GM21786 (cell line): ENCODE measurements at regions not wholly inside any gene's neighbourhood (a gene's known extent, or its start where the extent isn't known, plus 50 kb on each side); places are given as distances from the start of the nearest gene placed in this dataset.

Source experiments
- ATAC-seq: cut with Tn5 transposase; IDR thresholded peaks from one replicate; pipeline ENCODE4 v1.9.1; 2021; ENCODE audit not compliant: unreplicated experiment

DNA sequence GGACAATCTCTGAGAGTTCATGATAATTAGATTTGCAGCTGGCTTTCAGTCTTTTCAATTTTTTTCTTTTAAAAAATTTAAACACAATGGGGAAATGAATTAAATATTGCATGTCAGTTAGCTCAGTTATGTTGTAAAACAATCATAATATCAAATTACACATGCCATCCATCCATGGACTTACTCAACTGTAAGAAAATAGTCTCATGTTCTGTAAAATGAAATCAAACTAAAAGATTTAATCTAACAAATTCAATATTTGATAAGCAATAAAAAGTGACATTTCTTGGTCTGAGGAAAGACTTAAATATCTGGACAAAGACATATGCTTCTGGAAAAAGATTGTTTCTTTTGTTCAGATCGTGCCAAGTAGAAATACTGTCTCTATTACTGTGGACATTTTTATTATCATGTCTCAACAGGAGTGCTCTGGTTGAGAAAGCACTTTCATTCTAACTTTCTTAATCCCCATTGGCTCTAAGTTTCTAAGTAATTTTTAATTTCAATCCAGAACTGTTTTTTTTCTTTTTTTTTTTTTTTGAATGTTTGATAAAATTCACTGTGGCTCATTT lies 179.2 kb upstream of the FAM3C start:
- ATAC-seq: no peak

DNA sequence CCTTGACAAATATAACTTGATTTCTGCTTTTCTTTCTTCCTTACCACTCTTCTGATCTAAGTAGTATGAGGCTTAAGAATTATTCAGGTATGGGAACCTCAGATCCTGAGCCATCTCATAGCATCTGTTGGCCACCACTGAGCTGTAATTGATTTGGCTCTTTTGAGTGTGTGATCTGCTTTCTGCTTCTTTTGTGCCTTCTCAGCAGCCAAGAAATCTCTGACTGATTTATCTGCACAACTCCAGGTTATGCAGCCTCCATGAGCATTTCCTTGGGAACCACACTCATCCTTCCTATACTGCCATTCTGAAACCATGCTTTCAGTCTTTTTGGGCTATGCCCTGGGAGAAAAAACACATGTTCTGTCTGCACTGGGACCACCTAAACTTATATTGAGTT lies 178.0 kb upstream of the FAM3C start:
- ATAC-seq: no peak

DNA sequence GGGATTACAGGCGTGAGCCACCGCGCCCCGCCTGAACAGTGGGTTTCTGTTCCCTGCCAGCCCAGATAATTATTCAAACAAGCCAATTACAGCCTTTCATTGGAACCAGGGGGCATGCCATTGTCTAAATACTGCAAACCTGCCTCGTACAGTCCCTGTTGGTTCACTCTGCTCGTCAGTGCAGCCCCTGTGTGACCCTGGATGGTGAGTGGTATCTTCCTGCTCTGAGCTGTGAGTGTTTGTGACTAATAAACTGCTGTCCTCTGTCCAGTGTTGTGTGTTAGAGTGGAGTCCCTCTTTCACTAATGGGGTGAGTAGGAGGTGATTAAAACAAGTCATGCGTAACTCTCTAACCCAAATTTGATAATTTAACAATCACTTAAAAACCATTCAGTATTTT lies 176.5 kb upstream of the FAM3C start:
- ATAC-seq: no peak

DNA sequence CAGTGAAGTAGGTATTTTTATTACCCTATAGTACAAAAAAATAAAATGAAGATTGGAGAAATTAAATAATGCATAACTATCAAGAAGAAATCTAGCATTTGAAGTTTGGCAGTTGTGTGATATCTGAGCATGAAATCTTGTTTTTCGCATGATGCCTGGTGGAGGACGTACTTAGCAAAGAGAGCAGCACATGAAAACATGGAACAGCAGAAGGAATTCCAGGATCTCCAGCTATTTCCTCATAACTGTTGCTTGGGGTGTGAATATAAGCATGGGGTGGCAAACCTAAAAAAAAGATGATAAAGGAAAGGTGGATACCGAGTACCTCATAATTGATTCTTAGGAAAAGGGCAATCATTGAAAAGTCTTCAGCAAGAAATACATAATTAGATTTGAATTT lies 174.3 kb upstream of the FAM3C start:
- ATAC-seq: no peak

DNA sequence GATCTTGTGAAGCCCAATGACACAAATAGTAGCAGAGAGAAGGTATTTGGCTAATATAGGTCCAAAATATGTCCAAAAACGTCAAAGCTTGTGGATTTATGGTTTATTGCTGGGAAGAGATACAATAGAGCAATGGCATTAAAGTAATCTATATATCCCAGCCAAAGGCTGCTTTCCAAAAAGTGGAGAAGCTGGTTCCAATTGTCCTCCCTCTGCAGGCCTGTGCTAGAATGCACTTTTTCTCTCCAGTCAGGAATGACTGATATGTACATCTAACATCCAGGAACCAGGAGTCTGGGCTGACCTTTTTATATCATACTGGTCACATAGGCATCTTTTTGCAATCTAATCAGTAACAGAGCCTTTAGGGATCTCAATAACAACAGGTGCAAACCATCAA lies 167.1 kb upstream of the FAM3C start:
- ATAC-seq: no peak

DNA sequence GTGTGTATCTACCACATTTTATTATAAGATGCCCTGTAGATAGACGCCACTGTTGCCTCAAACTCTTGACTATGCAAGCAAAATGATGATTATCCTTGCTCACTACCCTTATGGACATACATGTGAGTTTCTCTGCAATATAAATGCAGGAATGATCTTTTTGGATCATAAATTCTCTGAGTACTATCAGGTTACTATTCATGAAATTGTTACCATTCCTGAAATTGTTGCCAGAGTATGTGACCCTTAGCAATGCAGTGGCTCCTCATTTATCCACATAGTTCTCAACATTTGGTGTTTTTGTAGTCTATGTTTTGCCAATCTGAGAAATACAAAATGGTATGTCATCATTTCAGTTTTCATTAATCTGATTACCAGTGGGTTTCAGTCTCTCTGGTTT lies 166.2 kb upstream of the FAM3C start:
- no peak for ATAC-seq

DNA sequence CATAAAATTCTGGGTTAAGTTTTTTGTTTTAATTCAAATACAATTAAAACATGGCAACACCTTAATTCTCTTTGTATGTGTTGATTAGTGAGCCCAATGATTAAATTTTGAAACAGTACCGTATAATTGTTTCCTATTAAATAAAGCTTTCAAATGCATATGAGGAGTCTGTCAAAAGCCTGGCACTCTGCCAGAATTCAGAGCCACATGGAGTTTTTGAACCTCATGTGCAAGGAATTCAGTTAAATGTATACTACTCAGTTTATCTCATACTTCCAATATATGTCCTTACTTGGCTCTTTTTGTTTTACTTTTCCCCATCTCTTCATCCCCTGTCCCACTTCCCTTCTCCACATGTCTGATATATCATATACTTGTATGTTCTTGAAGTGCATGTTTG lies 165.6 kb upstream of the FAM3C start:
- no peak for ATAC-seq

DNA sequence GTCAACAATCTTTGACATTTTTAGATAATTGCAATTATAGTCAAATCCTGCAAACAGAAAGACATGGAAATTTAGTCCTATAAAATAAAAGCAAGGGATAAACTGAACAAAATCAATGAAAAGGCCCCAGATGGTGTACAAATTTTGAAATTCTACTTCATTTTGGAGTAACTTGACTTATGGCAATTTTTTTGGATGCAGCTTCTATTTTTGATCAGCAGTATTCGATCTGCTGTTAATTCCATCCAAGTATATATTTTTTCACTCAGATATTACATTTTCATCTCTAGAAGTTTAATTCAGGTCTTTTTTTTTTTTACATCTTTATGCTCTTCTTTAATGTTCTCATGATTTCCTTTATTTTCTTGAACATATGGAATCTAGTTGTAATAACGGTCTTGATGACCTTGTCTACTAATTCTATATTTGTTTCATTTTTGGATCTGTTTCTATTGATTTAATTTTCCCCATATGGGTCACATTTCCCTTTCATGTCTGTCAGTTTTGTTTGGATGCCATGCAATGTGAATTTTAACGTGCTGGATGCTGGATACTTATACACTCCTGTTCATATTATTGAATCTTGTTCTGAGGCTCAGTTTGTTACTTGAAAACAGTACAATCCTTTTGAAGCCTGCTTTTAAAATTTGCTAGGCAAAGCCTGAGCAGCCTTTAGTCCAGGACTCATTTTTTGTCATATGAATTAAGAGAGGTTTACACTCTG lies 164.3 kb upstream of the FAM3C start:
- ATAC-seq: no peak

DNA sequence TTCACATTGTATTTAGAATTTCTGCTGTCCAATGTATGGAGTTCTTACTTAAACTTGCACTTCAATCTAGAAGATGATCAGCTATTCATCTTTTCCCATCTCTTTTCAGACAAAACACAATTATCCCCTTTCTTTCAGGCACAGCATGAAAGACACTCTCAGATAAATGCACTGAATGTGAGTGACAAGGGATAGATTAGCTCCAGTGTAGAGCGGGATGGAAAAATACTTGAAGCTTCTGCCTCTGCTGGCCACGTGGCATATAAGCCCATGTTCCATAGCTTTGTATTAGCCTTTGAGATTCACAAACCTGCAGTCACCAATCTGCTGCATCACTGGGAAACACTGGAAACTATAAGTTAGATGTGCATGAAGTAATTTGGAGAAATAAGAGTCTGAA lies 162.2 kb upstream of the FAM3C start:
- ATAC-seq: no peak

DNA sequence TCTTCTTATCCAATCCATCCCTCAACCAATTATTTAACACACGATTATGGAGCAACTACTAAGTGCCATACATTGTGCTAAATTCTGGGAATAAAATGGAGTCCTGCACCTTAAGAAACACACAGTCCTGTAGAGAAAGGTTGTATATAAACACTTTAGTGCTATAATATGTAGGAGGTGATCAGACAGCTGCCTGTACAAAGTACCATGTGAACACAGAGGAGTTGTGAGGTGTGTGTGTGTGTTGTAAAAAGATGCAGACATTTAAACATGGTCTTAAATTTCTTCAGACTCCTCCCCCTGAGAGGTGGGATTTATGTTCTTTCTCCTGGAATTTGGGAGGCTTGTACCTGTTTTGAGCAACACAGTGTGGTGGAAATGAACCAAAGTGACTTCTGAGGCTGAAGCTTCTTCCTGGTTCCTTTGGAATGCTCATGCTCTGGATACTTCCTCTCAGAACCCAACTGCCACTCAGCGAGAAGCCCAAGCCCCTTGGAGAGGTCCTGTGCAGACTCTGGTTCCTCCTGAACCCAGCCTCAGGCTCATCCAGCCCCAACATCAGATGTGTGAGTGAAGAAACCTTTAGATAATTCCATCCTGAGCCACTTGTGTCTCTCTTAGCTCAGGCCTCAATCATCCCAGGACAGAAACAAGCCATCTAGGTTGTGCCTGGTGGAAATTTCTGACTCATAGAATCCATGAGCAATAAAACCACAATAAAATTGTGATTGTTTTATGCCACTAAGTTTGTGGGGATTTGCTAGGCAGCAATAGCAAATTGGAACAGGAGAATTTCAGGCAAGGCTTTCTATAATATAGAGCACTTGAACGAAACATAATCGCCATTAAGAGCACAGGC lies 161.2 kb upstream of the FAM3C start:
- no peak for ATAC-seq

DNA sequence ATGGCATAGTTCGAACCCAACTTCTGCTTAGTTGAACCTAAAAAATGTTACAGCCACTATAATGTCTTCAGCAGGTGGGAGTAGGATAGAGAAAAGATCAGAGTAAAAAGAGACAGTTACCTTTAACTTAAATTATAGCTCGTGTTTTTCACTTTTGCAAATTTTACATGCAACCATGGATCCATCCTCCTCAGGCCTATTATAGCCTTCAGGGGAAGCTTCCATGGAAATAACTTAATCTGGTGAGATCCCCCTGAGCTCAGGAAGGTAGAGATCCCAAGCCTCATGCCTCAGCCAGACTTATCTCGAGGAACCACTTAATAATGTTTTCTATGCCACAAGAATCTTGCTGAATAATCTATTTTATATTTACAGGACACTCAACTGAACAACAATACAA lies 159.4 kb upstream of the FAM3C start:
- ATAC-seq: no peak

DNA sequence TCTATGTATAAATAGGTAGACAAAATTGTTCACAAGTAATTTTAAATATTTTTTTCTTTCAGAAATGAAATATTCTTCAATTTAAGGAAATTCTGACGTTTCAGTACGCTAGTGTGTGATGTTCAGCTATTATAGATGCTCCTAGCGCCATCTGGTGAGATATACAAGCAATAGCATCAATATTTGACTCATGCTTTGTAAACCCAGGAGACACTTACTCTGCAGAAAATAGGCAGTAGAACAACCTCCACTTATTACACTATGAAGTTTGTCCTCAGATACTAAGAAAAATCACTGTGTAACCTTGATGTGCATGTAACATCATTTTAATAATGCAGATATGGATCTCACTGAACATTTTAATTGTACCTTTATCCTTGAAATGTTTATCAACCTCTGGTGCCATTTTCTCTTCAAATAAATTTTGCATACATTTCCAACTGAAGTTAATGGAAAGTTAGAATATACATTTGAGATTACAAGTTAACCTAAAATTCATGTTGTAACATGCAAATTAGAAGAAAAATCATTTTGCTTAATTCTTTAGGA lies 151.5 kb upstream of the FAM3C start:
- ATAC-seq: peak; percentile 68

DNA sequence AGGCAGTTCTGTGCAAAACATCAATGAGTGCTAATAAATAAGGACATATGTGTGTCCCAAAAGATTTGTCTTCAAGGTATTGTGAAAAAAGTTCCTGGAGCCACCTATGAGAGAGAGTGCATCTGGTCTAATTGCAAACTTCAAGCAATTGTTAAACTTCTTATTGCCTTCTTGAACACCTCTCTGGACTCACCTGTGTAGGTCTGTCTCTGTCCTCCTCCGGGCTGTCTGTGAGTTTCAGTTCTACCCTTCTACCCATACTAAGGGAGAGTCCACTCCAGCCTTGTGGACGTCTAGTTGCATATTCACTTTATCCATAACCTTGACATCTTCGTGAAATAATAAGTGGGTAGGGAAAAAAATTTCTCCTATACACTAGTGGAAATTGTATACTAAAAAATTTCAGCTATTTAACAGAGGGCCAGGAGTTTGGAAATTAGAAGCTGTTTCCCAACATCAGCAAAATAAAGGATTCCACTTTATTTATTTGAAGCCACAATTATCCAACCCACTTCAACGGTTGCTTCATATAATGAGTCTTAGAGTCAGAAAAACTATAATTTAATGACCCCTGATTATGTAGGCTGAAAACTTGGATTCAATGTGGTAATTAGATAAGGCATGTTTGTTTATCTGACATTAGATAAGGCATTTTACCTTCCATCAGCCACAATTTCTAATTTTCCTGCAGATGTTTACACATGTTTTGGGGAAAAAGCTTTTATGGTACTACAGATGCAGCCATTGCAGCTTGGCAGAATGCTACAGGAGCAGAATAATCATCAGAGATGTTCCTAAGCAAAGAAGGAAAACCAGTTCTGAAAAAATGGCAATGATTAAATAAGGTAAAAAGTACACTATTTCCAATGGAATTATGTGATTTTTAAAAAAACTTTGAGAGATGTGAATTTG lies 150.8 kb upstream of the FAM3C start:
- ATAC-seq: no peak

DNA sequence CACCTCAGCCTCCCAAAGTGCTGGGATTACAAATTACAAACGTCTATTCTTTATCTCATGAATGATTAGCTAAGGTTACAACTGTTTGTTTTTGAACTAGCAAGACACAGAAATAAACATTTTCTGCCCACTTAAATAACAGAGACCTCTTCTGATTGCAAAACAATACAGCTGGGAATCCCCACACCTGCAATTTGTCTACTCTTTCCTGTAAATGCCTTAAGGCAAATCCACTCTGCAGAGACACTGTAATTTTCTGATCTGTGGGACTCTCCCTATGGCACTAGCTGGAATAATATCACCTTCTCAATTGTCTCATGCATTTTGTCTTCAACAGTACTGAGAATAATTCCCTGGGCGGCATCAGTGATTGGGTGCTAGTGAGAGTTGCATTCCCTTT lies 149.3 kb upstream of the FAM3C start:
- ATAC-seq: no peak

DNA sequence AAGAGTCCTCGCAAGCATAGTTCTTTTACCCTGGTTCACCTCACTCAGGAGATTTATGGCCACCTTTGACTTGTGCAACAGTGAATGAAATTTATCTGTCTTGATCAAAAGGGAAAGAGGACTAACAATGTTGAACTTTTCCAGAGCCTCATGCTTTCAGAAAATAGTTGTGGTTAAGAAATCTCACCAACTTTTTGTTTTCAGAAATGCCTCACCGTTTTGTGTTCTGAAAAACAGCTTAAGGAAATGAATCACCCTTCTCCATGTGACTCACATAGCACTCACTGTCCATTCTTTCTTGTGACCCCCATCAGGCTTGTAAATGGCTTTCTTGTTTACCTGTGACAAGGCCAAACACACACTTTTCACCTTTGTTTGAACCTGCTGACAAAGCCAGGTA lies 148.6 kb upstream of the FAM3C start:
- peak; percentile 74 for ATAC-seq

DNA sequence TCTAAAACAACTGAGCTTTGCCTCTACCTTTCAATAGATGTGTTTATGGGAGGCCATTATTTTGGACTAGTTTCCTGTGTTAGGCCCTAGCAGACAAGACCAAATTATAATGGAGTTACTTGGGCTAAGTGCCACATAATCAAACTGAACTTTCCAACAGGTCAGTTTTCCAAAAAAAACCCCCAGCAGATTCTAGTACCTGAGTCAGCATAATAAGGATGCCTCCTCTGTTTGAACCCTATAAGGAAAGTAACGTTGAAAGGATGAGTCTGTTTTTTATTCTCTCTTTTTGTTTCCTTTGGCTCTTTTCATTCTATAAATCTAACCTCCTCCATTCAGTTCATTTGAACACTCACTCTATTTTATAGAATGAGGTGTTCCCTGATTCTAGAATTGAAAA lies 148.1 kb upstream of the FAM3C start:
- no peak for ATAC-seq

DNA sequence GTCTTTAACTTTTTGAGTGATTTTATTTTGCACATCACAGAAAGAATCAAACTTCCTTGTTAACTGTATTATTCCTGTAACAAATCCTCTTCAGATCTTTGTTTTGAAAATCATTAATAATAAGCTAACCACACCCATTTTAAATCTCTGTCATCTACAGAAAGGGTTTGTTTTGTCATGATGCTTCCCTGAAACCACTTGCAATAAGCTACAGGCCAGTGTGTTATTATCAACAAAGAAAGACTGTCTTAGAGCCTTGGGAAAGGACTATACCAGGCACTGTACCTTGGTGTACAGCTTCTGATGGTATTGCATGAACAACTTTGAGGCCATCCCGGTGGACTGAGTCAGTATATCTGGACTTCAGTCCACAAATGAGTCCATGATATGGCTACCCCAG lies 145.3 kb upstream of the FAM3C start:
- ATAC-seq: no peak

DNA sequence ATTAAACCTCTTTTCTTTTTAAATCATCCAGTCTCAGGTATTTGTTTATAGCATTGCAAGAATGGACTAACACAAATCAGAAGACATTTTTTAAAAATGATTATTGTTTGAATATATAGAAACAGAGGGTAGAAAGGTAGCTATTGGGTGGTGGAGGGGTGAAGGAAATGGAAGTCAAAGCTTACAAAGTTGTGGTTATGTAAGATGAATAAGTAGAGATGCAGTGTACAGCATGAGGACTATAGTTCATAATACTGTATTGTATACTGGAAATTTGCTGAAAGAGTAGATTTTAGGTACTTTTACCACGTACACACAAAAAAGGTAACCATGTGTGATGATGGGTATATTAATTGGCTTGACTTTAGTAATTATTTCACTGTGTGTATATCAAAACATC lies 144.0 kb upstream of the FAM3C start:
- ATAC-seq: no peak

DNA sequence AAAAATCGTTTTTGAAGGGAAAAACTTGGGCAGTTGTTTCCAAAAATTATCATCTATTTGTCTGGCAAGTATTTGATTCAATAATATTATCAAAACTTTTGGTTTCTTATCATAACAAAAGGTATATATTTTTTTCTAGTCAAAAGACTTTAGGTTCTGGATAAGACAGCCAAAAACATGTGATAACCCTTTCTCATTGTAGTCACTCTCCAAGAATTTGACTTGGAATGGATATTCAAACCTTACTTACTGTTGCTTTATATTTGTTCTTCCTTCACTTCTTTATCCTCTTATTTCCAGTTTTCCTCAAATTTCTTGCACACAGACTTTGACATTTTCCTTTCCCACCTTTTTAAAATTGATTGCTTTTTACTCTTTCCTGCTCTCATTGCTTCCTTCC lies 140.9 kb upstream of the FAM3C start:
- no peak for ATAC-seq

DNA sequence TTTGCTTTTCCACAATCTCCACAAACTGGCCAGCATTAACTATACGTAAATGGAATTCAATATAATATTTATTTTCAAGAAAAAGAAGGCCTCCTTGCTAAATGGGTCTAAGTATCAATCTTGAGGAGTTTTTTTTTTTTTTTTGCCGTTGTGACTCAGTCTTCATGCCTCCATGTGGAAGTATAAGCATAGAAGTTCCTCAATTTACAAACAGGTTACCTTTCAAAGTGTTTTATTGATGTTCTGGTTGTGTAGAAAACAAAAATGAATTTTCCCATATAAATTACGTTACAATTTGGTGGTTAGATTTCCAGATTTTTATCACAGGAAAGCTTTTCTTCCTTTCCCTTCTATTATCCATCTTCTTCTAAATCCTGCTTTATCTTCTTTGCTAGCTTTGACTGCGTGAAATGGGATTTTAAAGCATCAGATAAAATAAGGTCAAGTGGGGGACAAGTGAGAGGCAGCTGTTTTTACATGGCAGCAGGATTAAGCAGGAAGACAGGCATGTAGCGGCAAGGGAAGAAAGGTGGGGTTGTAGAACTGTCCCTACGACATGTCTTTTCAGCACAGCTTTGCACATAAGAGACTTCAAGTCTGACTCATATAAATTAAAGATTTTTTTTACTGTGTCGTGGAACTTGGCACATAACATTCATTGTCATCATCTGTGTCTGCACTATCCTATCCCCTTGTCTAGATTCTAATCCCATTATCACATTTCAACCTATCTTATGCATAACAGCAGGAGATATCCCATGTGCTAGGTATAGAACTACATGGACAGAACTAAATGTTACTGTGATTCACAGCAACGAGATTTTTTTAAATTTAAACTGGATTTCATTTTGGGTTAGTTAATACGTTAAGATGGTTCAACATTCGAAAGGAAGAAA lies 135.3 kb upstream of the FAM3C start:
- no peak for ATAC-seq
